ENCODE measurements at regions not wholly inside any gene's neighbourhood (a gene's known extent, or its start where the extent isn't known, plus 50 kb on each side); places are given as distances from the start of the nearest gene placed in this dataset.

DNA sequence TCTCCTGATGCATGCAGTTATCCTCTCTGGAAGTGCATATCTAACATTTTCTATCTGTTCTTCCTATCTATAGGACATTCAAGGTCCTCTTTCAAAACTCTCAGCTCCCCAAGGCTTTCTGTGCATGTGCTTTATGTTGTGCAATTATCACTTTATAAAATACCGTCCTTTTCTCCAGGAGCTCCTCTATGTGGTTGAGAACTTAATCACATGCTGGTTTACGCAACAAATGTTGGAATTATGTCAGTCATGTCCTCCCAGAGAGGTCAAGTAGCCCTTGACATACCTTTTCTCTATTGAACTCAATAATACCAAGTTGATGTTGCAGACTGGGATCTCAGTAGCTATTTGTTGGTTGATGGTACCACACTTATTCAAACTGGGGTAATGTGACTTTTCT is 388.4 kb downstream of the BTBD3 start:
- no peak for TF ChIP-seq EZH2phosphoT487 (IDR thresholded peaks at IDR 0.05; ENCODE audit: low read depth, severe bottlenecking, unreplicated experiment)
- TF ChIP-seq, protein P1, sequence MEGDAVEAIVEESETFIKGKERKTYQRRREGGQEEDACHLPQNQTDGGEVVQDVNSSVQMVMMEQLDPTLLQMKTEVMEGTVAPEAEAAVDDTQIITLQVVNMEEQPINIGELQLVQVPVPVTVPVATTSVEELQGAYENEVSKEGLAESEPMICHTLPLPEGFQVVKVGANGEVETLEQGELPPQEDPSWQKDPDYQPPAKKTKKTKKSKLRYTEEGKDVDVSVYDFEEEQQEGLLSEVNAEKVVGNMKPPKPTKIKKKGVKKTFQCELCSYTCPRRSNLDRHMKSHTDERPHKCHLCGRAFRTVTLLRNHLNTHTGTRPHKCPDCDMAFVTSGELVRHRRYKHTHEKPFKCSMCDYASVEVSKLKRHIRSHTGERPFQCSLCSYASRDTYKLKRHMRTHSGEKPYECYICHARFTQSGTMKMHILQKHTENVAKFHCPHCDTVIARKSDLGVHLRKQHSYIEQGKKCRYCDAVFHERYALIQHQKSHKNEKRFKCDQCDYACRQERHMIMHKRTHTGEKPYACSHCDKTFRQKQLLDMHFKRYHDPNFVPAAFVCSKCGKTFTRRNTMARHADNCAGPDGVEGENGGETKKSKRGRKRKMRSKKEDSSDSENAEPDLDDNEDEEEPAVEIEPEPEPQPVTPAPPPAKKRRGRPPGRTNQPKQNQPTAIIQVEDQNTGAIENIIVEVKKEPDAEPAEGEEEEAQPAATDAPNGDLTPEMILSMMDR (IDR thresholded peaks at IDR 0.05; ENCODE audit: poor library complexity), result no peak

Measured in hepatocyte (in vitro differentiated cells).